DND-41 (cell line): ENCODE measurements at regions not wholly inside any gene's neighbourhood (a gene's known extent, or its start where the extent isn't known, plus 50 kb on each side); places are given as distances from the start of the nearest gene placed in this dataset.
"Not testable (repeated sequence)": the region's sequence is repeated elsewhere in the genome, so short reads cannot be mapped to it uniquely, and the experiment has no call there.

Experiments
- ATAC-seq: fragments of 200-7000 bp; cut with Tn5 transposase; 3 replicates; pipeline ENCODE4 v1.9.1; 2021; ENCODE audit warnings: low read depth; ENCODE audit not compliant: insufficient read depth
- DNase-seq: peaks from one replicate; pipeline ENCODE4 v3.0.0-alpha.2; 2020
- H2AFZ ChIP-seq: 2 replicates; pipeline ENCODE4 v1.6.0; 2012; ENCODE audit warnings: low read depth, low read length
- H3K27ac ChIP-seq: 2 replicates; pipeline ENCODE4 v1.5.1; 2012; ENCODE audit warnings: low read length, inconsistent platforms
- H3K27me3 ChIP-seq: fragments of 200-600 bp; sonication (generic); 2 replicates; pipeline ENCODE4 v1.6.0; 2012; ENCODE audit warnings: low read length, mild to moderate bottlenecking, inconsistent platforms; ENCODE audit not compliant: insufficient read depth, poor library complexity
- H3K36me3 ChIP-seq: 2 replicates; pipeline ENCODE4 v1.5.1; 2012; ENCODE audit warnings: low read length, inconsistent platforms; ENCODE audit not compliant: insufficient read depth
- H3K4me1 ChIP-seq: 2 replicates; pipeline ENCODE4 v1.5.1; 2012; ENCODE audit warnings: mild to moderate bottlenecking, low read length; ENCODE audit not compliant: insufficient read depth
- H3K4me2 ChIP-seq: 2 replicates; pipeline ENCODE4 v1.6.0; 2012; ENCODE audit warnings: mild to moderate bottlenecking, moderate library complexity, low read length, inconsistent platforms; ENCODE audit not compliant: insufficient read depth
- H3K4me3 ChIP-seq, 2 experiments: fragments of 200-600 bp in 1 of 2; shearing (Covaris generic) in 1 of 2; 2 replicates each; pipeline ENCODE4 v1.5.1; 2012 to 2016; ENCODE audit warnings: inconsistent platforms in 2 of 2, low read length in 2 of 2, mild to moderate bottlenecking in 2 of 2, low read depth in 1 of 2, moderate library complexity in 1 of 2
- H3K79me2 ChIP-seq: 2 replicates; pipeline ENCODE4 v1.6.0; 2012; ENCODE audit warnings: low read length, inconsistent platforms; ENCODE audit not compliant: insufficient read depth
- H3K9ac ChIP-seq: 2 replicates; pipeline ENCODE4 v1.6.0; 2012; ENCODE audit warnings: low read depth, mild to moderate bottlenecking, inconsistent platforms, low read length, moderate library complexity
- H3K9me3 ChIP-seq: 2 replicates; pipeline ENCODE4 v1.5.1; 2012; ENCODE audit warnings: low read length, moderate library complexity, mild to moderate bottlenecking, inconsistent platforms; ENCODE audit not compliant: insufficient read depth, severe bottlenecking
- H4K20me1 ChIP-seq: 2 replicates; pipeline ENCODE4 v1.6.0; 2012; ENCODE audit warnings: low read length; ENCODE audit not compliant: insufficient read depth
- EZH2 ChIP-seq: IDR thresholded peaks from 3 replicates; pipeline ENCODE4 v1.6.1; 2012; ENCODE audit warnings: borderline replicate concordance, low read depth, mild to moderate bottlenecking, moderate library complexity, low read length, inconsistent platforms; ENCODE audit not compliant: severe bottlenecking
- TF ChIP-seq, protein P1 (sequence below): IDR thresholded peaks from 2 replicates; pipeline ENCODE4 v1.5.1; 2012; ENCODE audit warnings: borderline replicate concordance, low read length, moderate library complexity, mild to moderate bottlenecking; ENCODE audit not compliant: poor library complexity, severe bottlenecking; ENCODE audit errors: extremely low read depth

DNA sequence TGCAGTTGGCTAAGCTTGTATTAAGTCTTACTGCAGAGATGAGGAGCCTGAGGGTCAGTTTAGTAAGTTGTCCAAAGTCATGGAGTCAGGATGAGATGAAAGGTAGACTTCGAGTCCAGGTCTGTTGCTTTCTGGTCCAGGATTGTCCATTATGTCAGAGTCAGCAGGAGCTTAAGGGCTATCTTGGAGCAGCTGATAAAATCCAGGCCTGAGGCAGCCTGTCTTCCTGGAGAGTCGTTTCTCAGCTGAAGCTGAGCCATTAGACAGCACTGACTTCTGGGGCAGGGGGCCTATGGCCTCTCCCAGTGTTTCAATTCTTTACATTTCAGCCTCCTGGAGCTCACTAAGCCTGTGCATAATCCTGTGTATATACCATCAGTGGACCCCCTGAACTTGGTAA, 219.5 kb upstream of the GAP43 start:
- H3K4me1 ChIP-seq: no peaks in the 10 kb centered on the region

DNA sequence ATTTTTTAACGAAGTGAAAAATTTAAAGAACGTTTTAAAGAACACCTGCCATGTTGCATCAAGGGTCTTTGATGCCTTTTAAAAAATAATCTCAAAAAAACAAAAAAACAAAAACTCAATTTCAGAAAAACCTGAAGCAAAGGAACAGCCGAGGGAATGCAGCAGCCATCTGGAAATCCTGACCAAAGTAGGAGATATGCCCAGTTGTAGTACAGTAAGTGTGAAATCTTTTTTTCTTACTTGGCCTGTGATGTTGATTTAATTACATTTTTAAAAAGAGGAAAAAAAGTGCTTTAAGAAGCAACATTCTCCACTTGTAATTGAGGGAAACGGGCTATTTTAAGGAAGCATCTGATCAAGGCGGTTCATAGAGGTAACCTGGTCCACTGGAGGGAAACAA, 213.7 kb upstream of the GAP43 start:
- H3K9me3 ChIP-seq: no peaks in the 10 kb centered on the region
- no peak for ATAC-seq
- peaks cover 6% of the 10 kb centered on the region for H3K27me3 ChIP-seq
- no peaks in the 10 kb centered on the region for H4K20me1 ChIP-seq
- no peak for TF ChIP-seq EZH2
- TF ChIP-seq, protein P1, sequence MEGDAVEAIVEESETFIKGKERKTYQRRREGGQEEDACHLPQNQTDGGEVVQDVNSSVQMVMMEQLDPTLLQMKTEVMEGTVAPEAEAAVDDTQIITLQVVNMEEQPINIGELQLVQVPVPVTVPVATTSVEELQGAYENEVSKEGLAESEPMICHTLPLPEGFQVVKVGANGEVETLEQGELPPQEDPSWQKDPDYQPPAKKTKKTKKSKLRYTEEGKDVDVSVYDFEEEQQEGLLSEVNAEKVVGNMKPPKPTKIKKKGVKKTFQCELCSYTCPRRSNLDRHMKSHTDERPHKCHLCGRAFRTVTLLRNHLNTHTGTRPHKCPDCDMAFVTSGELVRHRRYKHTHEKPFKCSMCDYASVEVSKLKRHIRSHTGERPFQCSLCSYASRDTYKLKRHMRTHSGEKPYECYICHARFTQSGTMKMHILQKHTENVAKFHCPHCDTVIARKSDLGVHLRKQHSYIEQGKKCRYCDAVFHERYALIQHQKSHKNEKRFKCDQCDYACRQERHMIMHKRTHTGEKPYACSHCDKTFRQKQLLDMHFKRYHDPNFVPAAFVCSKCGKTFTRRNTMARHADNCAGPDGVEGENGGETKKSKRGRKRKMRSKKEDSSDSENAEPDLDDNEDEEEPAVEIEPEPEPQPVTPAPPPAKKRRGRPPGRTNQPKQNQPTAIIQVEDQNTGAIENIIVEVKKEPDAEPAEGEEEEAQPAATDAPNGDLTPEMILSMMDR: no peak
- H3K27ac ChIP-seq: no peak overlapping the region
- no peaks in the 10 kb centered on the region for H3K36me3 ChIP-seq
- H3K79me2 ChIP-seq: no peaks in the 10 kb centered on the region
- no peaks in the 10 kb centered on the region for H3K4me1 ChIP-seq
- no peak overlapping the region for H2AFZ ChIP-seq
- no peak for DNase-seq
- no peak overlapping the region for H3K4me2 ChIP-seq
- no peak overlapping the region for H3K4me3 ChIP-seq
- no peak overlapping the region for H3K9ac ChIP-seq

More for the DNA sequence above, 219.5 kb upstream of the GAP43 start:
- no peaks in the 10 kb centered on the region for H3K36me3 ChIP-seq
- TF ChIP-seq EZH2: no peak
- TF ChIP-seq, protein P1: no peak
- H3K9ac ChIP-seq: no peak overlapping the region
- no peak overlapping the region for H3K27ac ChIP-seq
- H3K27me3 ChIP-seq: peaks cover 6% of the 10 kb centered on the region
- no peaks in the 10 kb centered on the region for H4K20me1 ChIP-seq
- ATAC-seq: no peak
- no peaks in the 10 kb centered on the region for H3K79me2 ChIP-seq
- no peak overlapping the region for H2AFZ ChIP-seq
- no peak for DNase-seq
- H3K4me3 ChIP-seq: no peak overlapping the region
- H3K9me3 ChIP-seq: no peaks in the 10 kb centered on the region
- H3K4me2 ChIP-seq: no peak overlapping the region

DNA sequence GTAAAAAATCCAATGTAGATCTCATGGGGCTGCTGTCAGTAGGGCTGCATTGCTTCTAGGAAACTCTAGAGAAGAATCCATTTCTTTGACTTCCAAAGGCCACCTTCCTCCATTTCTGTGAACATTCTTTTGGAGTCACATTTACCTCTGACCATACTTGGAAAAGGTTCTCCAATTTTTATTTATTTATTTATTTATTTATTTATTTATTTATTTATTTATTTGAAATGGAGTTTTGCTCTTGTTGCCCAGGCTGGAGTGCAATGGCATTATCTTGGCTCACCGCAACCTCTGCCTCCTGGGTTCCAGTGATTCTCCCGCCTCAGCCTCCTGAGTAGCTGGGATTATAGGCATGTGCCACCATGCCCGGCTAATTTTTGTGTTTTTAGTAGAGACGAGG, 208.7 kb upstream of the GAP43 start:
- not testable (repeated sequence) for H3K36me3 ChIP-seq, H3K27me3 ChIP-seq, H3K79me2 ChIP-seq, DNase-seq, H3K4me1 ChIP-seq, H2AFZ ChIP-seq, H3K27ac ChIP-seq, H3K4me2 ChIP-seq, H4K20me1 ChIP-seq, H3K9me3 ChIP-seq, H3K9ac ChIP-seq, H3K4me3 ChIP-seq, ATAC-seq

DNA sequence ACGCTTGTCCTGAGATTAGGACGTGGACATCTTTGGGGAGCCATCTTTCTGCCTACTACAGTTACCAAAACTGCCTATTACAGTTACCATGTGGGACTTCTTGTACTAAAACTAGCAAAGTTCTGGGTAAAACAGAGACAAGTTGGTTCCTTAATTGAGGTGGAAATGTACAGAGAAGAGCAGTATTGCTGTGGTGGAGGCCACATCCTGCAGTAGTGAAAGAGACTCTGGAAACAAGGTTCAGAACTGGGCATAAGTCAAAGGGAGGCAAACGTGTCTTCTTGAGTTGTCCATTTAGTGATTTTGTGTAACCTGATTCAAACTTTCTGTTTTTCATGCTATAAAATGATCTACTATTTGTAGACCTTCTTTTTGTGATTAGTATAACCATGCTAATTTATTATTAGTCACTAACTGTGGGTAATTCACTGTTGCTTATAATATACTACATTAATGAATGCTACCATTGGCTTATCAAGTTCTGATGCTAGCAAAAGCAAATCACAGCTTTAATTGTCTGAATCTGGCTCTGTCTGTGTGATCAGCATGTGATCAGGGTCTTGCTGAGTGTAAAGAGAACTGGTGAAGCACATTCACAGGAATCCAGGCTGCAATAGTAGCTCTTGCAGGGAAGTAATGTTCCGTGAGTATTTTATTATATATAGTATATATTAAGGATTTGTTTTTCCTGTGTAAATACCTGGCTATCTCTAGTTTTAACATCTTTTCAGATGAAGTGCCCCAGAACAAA, 207.9 kb upstream of the GAP43 start:
- DNase-seq: no peak
- H3K79me2 ChIP-seq: no peaks in the 10 kb centered on the region
- no peak for ATAC-seq
- H3K4me3 ChIP-seq: no peak overlapping the region
- H3K9me3 ChIP-seq: no peaks in the 10 kb centered on the region
- no peak overlapping the region for H3K4me2 ChIP-seq
- H3K9ac ChIP-seq: no peak overlapping the region
- H3K4me1 ChIP-seq: no peaks in the 10 kb centered on the region
- H3K36me3 ChIP-seq: no peaks in the 10 kb centered on the region
- no peak overlapping the region for H2AFZ ChIP-seq
- no peak overlapping the region for H3K27ac ChIP-seq
- no peaks in the 10 kb centered on the region for H3K27me3 ChIP-seq
- no peak for TF ChIP-seq EZH2
- TF ChIP-seq, protein P1: no peak
- H4K20me1 ChIP-seq: no peaks in the 10 kb centered on the region
